ENCODE measurements at regions not wholly inside any gene's neighbourhood (a gene's known extent, or its start where the extent isn't known, plus 50 kb on each side); places are given as distances from the start of the nearest gene placed in this dataset.

- no peak for DNase-seq
Measured at GRCh38 chr16:9484426-9484825, 393.0 kb downstream of the HAPSTR1 start.

GRCh38 chr16:9484881-9485280 lies 393.4 kb downstream of the HAPSTR1 start:
- no peak for DNase-seq

GRCh38 chr16:9489835-9490467 lies 398.5 kb downstream of the HAPSTR1 start:
- DNase-seq: no peak

GRCh38 chr16:9495824-9496223 lies 404.4 kb downstream of the HAPSTR1 start:
- DNase-seq: no peak

GRCh38 chr16:9497750-9498149 lies 406.3 kb downstream of the HAPSTR1 start:
- no peak for DNase-seq

- no peak for DNase-seq
Measured at GRCh38 chr16:9499941-9500593, 408.6 kb downstream of the HAPSTR1 start.

GRCh38 chr16:9500872-9501271 lies 409.4 kb downstream of the HAPSTR1 start:
- DNase-seq: no peak

GRCh38 chr16:9503251-9503984 lies 412.0 kb downstream of the HAPSTR1 start:
- DNase-seq: no peak

- DNase-seq: no peak
Measured at GRCh38 chr16:9508328-9508936, 417.0 kb downstream of the HAPSTR1 start.

GRCh38 chr16:9509663-9510062 lies 418.2 kb downstream of the HAPSTR1 start:
- DNase-seq: no peak

- DNase-seq: no peak
Measured at GRCh38 chr16:9511389-9511788, 419.9 kb downstream of the HAPSTR1 start.

- DNase-seq: no peak
Measured at GRCh38 chr16:9516444-9516843, 425.0 kb downstream of the HAPSTR1 start.

GRCh38 chr16:9518051-9518450 lies 426.6 kb downstream of the HAPSTR1 start:
- DNase-seq: no peak

GRCh38 chr16:9518581-9518980 lies 427.1 kb downstream of the HAPSTR1 start:
- DNase-seq: no peak

- DNase-seq: no peak
Measured at GRCh38 chr16:9521749-9522370, 430.4 kb downstream of the HAPSTR1 start.

GRCh38 chr16:9522614-9523013 lies 431.2 kb downstream of the HAPSTR1 start:
- no peak for DNase-seq

GRCh38 chr16:9523994-9524393 lies 432.6 kb downstream of the HAPSTR1 start:
- no peak for DNase-seq

GRCh38 chr16:9525037-9525436 lies 433.6 kb downstream of the HAPSTR1 start:
- DNase-seq: peak; percentile 33

GRCh38 chr16:9526791-9527190 lies 435.3 kb downstream of the HAPSTR1 start:
- no peak for DNase-seq

- no peak for DNase-seq
Measured at GRCh38 chr16:9527976-9528375, 436.5 kb downstream of the HAPSTR1 start.

- peak; percentile 76 for DNase-seq
Measured at GRCh38 chr16:9528511-9529079, 437.2 kb downstream of the HAPSTR1 start.

GRCh38 chr16:9533042-9533441 lies 441.6 kb downstream of the HAPSTR1 start:
- DNase-seq: no peak

- DNase-seq: no peak
Measured at GRCh38 chr16:9534759-9535158, 443.3 kb downstream of the HAPSTR1 start.
